Suppressor macrophage treated with lipopolysaccharide for 4 hours (primary cell): ENCODE measurements at regions not wholly inside any gene's neighbourhood (a gene's known extent, or its start where the extent isn't known, plus 50 kb on each side); places are given as distances from the start of the nearest gene placed in this dataset.
A peak's percentile ranks its signal among the peaks of the same experiment; 100 is the strongest.
"Not testable (repeated sequence)": the region's sequence is repeated elsewhere in the genome, so short reads cannot be mapped to it uniquely, and the experiment has no call there.

ENCODE experiments used
- DNase-seq: peaks from one replicate; pipeline ENCODE4 v3.0.0-alpha.2; 2020

DNA sequence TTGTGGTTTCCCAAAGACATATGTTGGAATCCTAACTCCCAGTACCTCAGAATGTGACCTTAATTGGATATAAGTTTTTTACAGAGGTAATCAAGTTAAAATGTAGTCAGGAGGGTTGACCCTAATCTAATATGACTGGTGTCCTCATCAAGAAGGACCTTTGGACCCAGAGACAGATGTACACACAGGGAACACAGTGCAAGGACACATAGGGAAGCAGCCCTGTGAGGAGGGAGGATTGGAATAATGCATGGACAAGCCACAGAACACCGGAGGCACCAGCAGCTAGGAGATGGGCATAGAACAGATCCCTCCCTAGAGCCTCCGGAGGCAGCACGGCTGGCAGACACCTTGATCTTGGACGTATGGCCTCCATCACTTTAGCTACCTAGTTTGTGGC, 119.8 kb upstream of the SPATA31A3 start:
- DNase-seq: not testable (repeated sequence)

DNA sequence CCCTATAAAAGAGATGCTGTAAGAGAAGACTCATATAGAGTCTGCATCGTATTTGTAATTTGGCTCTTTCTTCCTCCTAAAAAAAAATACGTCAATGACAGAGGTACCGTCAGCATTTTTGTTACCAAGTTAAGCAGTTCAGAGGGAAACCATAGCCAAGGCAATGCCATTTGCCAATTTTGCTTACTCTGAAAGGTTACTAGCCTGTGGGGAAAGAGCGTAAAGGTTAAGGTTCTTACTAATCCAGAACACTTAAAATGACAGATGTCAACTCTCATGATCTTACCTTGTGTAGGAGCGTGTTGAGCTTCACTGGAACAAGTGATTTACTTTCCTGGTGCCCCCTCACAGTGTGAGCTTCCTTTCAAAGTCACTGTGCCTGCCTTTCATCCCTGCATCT, 119.4 kb upstream of the SPATA31A3 start:
- not testable (repeated sequence) for DNase-seq

DNA sequence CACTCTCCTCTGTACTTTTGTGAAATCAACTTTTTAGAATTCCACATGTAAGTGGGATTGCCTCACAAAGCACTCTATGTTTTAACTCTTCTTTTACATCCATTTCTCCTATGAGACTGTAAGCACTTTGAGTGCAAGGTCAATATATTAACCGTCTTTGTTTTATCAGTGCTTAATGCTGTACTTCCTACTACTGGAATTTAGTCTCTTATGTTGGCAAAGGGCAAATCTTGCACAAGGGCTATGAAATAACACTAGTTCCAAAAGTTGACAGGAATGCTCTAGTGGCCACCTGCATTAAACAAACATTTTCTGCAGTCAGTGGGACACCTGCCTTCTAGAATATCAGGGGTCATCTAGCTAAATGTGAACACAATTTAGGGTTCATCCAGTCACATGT, 117.5 kb upstream of the SPATA31A3 start:
- not testable (repeated sequence) for DNase-seq

DNA sequence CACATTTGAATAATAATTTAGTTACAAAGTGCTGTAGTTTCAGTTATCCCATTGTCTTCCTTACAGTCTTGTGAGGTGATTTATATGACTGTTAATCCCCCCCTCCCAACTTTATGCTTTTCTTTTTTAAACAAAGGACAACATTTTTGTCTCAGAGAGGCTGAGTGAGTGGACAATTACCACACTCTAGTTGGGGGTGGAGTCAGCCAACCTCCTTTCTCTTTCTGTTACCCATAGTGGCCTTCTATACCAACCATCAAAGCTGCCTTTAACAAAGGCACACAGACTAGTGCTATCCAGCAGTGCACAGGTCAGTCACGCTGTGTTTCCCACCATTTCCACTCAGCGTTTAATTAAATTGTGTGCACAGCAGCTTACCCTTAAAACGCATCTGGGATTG, 114.3 kb upstream of the SPATA31A3 start:
- DNase-seq: not testable (repeated sequence)

DNA sequence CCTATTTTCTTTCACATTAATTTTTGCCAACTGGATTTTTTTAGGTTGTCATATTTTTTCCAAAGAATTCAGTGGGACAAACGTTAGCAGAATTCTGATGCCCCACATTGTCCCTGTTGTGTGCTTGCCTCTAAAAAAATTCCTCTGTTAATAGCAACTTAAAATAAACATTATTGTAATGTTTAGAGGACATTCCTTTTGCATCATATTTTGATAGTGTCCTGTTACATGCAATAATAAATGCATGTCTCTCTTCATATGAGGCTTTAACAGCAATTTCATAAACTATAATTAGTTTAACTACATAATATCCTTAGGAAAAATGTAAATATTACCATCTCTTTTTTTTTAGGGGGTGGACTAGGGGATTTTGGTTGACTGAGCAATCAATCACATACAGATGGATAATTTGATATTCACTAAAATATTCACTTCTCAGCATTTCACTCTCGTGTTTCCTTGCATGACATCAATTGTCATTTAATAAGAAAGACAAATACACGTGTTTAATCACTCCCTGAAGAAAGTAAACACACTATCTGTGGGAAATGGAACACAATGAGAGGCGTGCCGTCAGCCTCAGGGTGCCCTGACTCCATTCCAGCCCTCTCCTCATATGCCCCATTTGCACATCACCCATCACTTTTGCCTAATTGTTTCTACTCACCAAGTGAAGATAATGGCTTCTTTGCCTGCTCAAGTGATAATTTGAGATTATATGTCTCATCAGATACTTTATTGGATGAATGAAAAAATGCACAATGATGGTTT, 110.3 kb upstream of the SPATA31A3 start:
- DNase-seq: not testable (repeated sequence)

DNA sequence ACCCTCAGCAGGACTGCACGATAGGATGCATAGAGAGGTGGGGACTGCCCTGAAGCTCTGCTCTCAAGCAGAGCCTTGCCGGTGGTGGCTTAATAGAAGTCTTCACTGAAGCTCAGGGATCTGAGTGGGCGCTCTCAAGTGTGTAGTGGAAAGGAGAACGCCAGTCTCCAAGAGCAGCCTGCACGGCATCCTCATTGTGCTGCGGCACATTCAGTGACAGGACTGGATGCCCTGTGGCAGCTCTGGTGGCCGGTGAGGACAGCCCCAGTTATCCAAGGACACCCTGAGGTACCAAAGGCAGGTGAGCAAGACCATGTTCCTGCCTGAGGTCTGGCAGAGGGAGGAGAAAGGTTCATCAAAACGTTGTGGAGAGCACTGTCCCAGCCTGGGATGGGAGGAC, 98.8 kb upstream of the SPATA31A3 start:
- DNase-seq: not testable (repeated sequence)

DNA sequence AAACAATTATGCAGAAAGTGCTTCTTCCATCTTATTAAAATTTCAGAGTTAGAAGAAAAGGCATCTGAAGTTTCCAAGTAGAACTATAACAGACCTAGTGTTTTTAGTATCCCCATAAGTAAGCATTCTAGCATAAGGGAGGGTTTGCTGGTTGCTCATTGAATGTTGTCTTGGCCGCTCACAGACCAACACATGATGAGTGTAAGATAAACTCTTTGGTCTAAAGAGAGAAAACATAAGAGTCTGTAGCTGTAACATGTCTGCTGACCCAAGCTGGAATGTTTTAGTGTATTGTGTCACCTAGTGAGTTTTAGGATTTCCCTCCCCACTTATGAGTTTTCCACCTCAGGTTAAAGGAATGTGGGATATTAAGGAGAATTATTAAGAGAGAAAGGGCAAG, 94.5 kb upstream of the SPATA31A3 start:
- DNase-seq: not testable (repeated sequence)

DNA sequence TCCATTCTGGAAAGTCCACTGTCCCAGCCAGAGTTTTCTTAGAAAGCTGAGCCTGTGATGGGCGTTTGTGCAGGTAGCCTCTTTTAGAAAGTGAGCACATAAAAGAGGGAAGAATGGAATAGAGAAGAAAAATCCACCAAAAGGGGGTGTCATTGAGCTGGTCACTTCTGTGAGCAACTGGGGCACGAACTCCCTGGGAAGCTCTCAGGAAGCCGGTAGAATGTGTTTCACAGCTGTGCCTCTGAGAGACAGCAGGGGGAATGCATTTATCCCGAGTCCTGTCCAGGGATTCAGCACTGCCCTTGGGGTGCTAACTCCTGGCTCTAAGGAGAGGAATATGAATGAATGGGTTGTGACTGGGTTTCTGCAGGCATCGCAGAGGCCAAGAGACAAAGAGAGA, 73.8 kb upstream of the SPATA31A3 start:
- DNase-seq: not testable (repeated sequence)

DNA sequence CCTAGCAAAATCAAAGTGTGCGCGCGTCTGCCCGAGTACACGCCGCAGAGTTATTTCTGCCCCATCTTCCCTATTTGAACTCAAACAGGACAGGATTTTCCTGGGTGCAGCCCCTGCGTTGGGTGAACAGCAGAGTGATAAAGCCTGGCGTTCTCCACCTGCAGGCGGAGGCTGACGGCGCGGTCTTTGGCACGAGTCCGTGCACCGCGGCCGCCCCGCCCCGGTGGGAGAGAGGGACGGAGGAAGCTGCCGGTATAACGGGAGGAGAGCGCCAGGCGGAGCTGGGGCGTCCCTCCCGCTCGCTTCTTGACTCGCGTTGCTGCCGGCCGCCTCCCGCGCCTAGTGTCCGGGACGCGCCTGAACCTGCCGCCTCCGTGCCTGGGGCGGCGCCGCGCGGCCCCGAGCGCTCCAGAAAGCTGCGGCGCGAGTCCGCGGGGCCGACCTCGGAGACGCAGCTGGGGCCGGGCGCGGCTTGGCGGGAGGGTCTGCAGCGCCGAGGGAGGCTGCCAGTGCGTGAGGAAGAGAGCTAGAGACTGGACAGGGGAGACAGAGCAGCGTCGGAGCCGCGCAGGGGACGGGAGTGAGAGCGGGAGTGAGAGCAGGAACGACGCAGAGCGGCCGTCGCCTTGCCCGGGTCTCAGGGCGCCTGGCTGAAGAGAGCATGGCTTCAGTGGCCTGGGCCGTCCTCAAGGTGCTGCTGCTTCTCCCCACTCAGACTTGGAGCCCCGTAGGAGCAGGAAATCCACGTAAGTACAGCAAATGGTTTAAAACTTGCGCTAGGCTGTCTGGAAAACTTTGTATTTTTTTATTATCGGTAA, 66.8 kb upstream of the SPATA31A3 start:
- peak; percentile 1 for DNase-seq
